Tibial nerve (tissue), 4 donors: ENCODE measurements at regions not wholly inside any gene's neighbourhood (a gene's known extent, or its start where the extent isn't known, plus 50 kb on each side); places are given as distances from the start of the nearest gene placed in this dataset.
A peak's percentile ranks its signal among the peaks of the same experiment; 100 is the strongest.
"Not testable (repeated sequence)": the region's sequence is repeated elsewhere in the genome, so short reads cannot be mapped to it uniquely, and the experiment has no call there.

Experiments
- DNase-seq, 2 donors: peaks; one replicate each; pipeline ENCODE4 v3.0.0-alpha.2; 2019; ENCODE audit warnings: low spot score in 2 of 2
- H3K27ac ChIP-seq, 4 donors: fragments of 200-600 bp; sonication (generic) in 3 of 4; one replicate each; pipeline ENCODE4 v1.5.1; 2017 to 2019; ENCODE audit warnings: mild to moderate bottlenecking in 1 of 4
- H3K27me3 ChIP-seq, 2 donors: fragments of 200-600 bp; sonication (generic) in 1 of 2; one replicate each; pipeline versions ENCODE4 v1.5.1 to v1.6.0; 2017 to 2019
- H3K36me3 ChIP-seq, 3 donors: fragments of 200-600 bp; sonication (generic); one replicate each; pipeline ENCODE4 v1.5.1; 2018 to 2019
- H3K4me1 ChIP-seq, 4 donors: fragments of 200-600 bp; sonication (generic) in 3 of 4; one replicate each; pipeline ENCODE4 v1.5.1; 2017 to 2019
- H3K4me3 ChIP-seq, 4 donors: fragments of 200-600 bp; sonication (generic) in 3 of 4; one replicate each; pipeline ENCODE4 v1.5.1; 2017 to 2019; ENCODE audit warnings: mild to moderate bottlenecking in 1 of 4, moderate library complexity in 1 of 4
- H3K9me3 ChIP-seq, 4 donors: fragments of 200-600 bp; sonication (generic) in 3 of 4; one replicate each; pipeline ENCODE4 v1.5.1; 2017 to 2019
- EP300 ChIP-seq, 2 donors: sonication (generic); formaldehyde crosslinking; IDR thresholded peaks; one replicate each; pipeline ENCODE4 v1.6.1; 2017; ENCODE audit warnings: antibody characterized with exemption in 2 of 2, mild to moderate bottlenecking in 1 of 2
- POLR2A ChIP-seq, 2 donors: fragments of 450-650 bp; IDR thresholded peaks; one replicate each; pipeline ENCODE4 v1.6.1; 2017; ENCODE audit warnings: antibody characterized with exemption in 2 of 2, mild to moderate bottlenecking in 2 of 2, moderate library complexity in 2 of 2
- WGBS, 2 donors: methylation state at CpG; one replicate each; pipeline ENCODE4 v1.1.5; 2018; 5-methylcytosine and 5-hydroxymethylcytosine counted together
- TF ChIP-seq, protein P1 (sequence below), 5 experiments: fragments of 200-600 bp in 3 of 5; fragments of 450-650 bp in 2 of 5; sonication (generic) in 3 of 5; IDR thresholded peaks; one replicate each; pipeline ENCODE4 v1.5.1; 2016 to 2019; ENCODE audit warnings: antibody characterized with exemption in 5 of 5, mild to moderate bottlenecking in 3 of 5, moderate library complexity in 2 of 5

DNA sequence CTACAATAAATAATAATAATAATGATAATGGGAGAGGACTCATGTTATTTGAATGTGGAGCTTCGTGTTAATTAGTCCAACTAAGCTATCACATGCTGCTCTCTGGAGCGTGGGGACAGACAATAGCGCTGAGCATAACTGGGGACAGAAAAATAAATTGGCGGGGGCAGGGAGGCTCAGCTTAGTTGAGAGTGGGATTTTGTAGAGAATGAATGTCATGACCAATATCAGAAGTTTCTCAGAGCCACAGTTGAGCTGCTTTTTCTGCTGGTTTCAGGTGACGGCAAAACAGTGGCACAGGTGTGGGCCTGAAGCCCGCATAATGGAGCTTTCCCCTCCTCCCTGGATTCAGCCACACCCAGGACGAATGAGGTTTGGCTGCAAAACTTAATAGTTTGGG, 111.1 kb upstream of the CAB39 start:
- Histone ChIP-seq H3K27me3 (no peaks in the 10 kb centered on the region), H3K4me3 (no peak overlapping the region), H3K4me1 (no peaks in the 10 kb centered on the region), H3K27ac (no peak overlapping the region), H3K9me3 (peaks cover 0 to 9% (median 0%) of the 10 kb centered on the region in 4 donors), H3K36me3 (no peaks in the 10 kb centered on the region)
- TF ChIP-seq, protein P1, sequence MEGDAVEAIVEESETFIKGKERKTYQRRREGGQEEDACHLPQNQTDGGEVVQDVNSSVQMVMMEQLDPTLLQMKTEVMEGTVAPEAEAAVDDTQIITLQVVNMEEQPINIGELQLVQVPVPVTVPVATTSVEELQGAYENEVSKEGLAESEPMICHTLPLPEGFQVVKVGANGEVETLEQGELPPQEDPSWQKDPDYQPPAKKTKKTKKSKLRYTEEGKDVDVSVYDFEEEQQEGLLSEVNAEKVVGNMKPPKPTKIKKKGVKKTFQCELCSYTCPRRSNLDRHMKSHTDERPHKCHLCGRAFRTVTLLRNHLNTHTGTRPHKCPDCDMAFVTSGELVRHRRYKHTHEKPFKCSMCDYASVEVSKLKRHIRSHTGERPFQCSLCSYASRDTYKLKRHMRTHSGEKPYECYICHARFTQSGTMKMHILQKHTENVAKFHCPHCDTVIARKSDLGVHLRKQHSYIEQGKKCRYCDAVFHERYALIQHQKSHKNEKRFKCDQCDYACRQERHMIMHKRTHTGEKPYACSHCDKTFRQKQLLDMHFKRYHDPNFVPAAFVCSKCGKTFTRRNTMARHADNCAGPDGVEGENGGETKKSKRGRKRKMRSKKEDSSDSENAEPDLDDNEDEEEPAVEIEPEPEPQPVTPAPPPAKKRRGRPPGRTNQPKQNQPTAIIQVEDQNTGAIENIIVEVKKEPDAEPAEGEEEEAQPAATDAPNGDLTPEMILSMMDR (IDR thresholded peaks at IDR 0.05) = no peak
- TF ChIP-seq POLR2A (IDR thresholded peaks at IDR 0.05) (no peak), EP300 (IDR thresholded peaks at IDR 0.05) (no peak)
- DNase-seq = no peak
- 85 to 88% methylated on average over 7 of the region's 7 CpGs for WGBS, 2 donors

DNA sequence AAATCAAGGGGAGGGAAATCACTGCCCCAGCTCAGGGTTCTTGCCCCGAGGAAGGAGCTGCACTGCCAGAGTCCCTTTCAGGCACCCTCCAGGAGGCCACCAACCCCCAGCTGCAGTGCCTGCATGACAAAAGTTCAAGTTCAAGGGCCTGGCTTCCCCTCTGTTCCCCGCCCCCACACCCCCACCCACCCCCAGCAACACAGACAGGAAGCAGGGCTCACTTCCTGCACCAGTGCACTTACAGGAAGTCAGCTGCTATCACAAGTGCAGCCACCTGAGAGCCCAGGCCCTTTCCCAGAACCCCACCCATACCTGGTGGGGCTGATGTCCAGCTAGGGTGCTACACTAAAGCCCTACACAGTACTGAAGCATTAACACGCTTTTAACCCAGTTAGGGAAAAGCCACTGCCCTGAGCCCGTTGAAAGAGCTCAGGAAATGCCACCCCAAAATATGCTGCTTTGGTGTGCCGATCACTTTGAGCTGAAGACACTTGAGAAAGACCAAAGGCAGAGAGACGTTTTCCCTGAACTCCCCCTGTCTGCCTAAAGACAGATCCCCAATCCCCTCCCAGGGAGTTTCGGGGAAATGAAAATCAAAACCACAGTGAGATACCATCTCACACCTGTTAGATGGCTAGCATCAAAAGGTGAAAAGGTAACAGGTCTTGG, 109.9 kb upstream of the CAB39 start:
- Histone ChIP-seq H3K27ac (peak overlapping the region in 1 of 4 donors; percentile 62), H3K4me3 (no peak overlapping the region), H3K4me1 (no peaks in the 10 kb centered on the region), H3K9me3 (peaks cover 0 to 9% (median 0%) of the 10 kb centered on the region in 4 donors), H3K27me3 (no peaks in the 10 kb centered on the region), H3K36me3 (no peaks in the 10 kb centered on the region)
- DNase-seq = no peak
- TF ChIP-seq POLR2A (IDR thresholded peaks at IDR 0.05) = no peak
- no peak for TF ChIP-seq EP300 (IDR thresholded peaks at IDR 0.05)
- TF ChIP-seq, protein P1 (IDR thresholded peaks at IDR 0.05) = no peak
- WGBS, 2 donors = 61 to 76% methylated on average over 6 to 7 of the region's 7 CpGs

DNA sequence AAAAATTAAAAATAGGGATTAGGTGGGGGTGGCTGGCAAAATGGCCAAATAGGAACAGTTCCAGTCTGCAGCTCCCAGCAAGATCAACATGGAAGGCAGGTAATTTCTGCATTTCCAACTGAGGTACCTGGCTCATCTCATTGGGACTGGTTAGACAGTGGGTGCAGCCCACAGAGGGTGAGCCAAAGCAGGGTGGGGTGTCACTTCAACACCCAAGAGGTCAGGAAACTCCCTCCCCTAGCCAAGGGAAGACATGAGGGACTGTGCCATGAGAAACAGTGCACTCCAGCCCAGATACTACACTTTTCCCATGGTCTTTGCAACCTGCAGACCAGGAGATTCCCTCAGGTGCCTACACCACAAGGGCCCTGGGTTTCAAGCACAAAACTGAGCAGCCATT, 109.3 kb upstream of the CAB39 start:
- H3K9me3 ChIP-seq, H3K36me3 ChIP-seq, H3K4me3 ChIP-seq, H3K27me3 ChIP-seq, H3K4me1 ChIP-seq, DNase-seq: not testable (repeated sequence)
- H3K27ac ChIP-seq = peak overlapping the region in 1 of 4 donors; percentile 62

DNA sequence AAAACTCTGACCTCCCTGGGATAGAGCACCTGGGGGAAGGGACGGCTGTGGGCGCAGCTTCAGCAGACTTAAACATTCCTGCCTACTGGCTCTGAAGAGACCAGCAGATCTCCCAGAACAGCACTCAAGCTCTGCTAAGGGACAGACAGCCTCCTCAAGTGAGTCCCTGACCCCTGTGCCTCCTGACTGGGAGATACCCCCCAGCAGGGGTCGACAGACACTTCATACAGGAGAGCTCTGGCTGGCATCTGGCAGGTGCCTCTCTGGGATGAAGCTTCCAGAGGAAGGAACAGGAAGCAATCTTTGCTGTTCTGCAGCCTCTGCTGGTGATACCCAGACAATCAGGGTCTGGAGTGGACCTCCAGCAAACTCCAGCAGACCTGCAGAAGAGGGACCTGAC, 108.5 kb upstream of the CAB39 start:
- 85 to 100% methylated on average over 3 of the region's 3 CpGs for WGBS, 2 donors
- H3K9me3 ChIP-seq, H3K4me3 ChIP-seq, H3K4me1 ChIP-seq, DNase-seq, H3K27ac ChIP-seq, H3K36me3 ChIP-seq, H3K27me3 ChIP-seq: not testable (repeated sequence)

DNA sequence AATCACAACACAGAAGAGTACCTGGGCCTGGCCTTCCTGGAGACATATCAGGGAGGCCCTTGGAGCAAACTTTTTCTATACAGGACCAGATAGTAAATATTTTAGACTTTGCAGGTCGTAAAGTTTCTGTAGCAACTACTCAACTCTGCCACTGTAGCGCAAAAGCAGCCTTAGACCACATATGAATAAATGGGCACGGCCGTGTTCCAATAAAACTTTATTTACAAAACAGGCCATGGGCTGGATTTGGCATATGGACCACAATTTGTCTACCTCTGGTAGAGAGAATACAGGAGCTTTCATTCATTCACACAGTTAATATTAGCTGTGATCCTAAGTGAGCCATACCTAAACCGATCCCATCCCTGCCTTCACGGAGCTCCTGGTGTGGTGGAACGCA, 98.6 kb upstream of the CAB39 start:
- Histone ChIP-seq H3K4me1 (peaks cover 0 to 11% (median 2%) of the 10 kb centered on the region in 4 donors), H3K36me3 (no peaks in the 10 kb centered on the region), H3K27me3 (no peaks in the 10 kb centered on the region), H3K9me3 (no peaks in the 10 kb centered on the region), H3K4me3 (no peak overlapping the region), H3K27ac (no peak overlapping the region)
- no peak for DNase-seq
- TF ChIP-seq, protein P1 (IDR thresholded peaks at IDR 0.05) = no peak
- TF ChIP-seq POLR2A (IDR thresholded peaks at IDR 0.05) = no peak
- no peak for TF ChIP-seq EP300 (IDR thresholded peaks at IDR 0.05)
- WGBS, 2 donors = 90 to 94% methylated on average over 7 of the region's 7 CpGs

DNA sequence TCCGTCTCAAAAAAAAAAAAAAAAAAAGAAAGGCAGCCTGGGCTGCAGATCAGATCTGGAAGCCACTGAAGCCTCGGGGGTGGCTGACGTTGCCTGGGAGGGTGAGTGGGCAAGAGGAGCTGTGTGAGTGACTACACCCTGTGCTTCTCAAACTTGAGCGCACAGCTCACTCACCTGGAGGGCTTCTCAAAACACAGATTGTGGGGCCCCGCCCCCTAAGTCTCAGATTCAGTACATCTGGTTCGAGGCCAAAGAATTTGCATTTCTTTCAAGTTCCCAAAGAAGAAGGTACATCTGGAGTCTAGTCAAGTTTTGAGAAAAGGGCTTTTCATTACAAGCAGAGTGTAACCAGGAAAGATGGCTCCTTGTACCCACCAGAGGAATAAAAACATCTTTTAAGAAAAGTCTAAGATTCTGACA, 97.7 kb upstream of the CAB39 start:
- TF ChIP-seq POLR2A (IDR thresholded peaks at IDR 0.05) (no peak), EP300 (IDR thresholded peaks at IDR 0.05) (no peak)
- TF ChIP-seq, protein P1 (IDR thresholded peaks at IDR 0.05) = no peak
- peaks cover 0 to 11% (median 2%) of the 10 kb centered on the region in 4 donors for H3K4me1 ChIP-seq
- DNase-seq = no peak
- H3K27ac ChIP-seq = no peak overlapping the region
- H3K9me3 ChIP-seq = no peaks in the 10 kb centered on the region
- no peak overlapping the region for H3K4me3 ChIP-seq
- 70 to 78% methylated on average over 6 of the region's 6 CpGs for WGBS, 2 donors
- no peaks in the 10 kb centered on the region for H3K36me3 ChIP-seq
- H3K27me3 ChIP-seq = no peaks in the 10 kb centered on the region

DNA sequence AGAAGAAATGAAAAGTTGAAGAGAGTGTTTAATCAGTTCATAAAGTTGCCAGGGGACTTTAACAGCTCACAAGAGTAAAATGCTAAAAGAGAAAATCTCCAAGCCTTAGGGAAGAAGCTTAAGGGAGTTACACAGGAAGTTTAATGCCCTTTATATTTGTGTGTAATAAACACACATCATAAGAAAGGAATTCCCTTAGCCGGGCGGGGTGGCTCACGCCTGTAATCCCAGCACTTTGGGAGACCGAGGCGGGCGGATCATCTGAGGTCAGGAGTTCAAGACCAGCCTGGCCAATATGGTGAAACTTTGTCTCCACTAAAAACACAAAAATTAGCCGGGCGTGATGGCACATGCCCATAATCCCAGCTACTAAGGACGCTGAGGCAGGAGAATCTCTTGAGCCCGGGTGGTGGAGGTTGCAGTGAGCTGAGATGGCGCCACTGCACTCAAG, 95.4 kb upstream of the CAB39 start:
- H3K9me3 ChIP-seq, H3K4me1 ChIP-seq, H3K36me3 ChIP-seq, H3K4me3 ChIP-seq, DNase-seq, H3K27me3 ChIP-seq, H3K27ac ChIP-seq: not testable (repeated sequence)
- 30 to 49% methylated on average over 11 of the region's 11 CpGs for WGBS, 2 donors
